Mammary epithelial cell (primary cell): ENCODE measurements at regions not wholly inside any gene's neighbourhood (a gene's known extent, or its start where the extent isn't known, plus 50 kb on each side); places are given as distances from the start of the nearest gene placed in this dataset.
A peak's percentile ranks its signal among the peaks of the same experiment; 100 is the strongest.

Experiments used
- EZH2 ChIP-seq: IDR thresholded peaks from 2 replicates; pipeline ENCODE4 v1.6.1; 2012; ENCODE audit warnings: low read length, inconsistent platforms, borderline replicate concordance
- TF ChIP-seq, protein P1 (sequence below), 2 donors: IDR thresholded peaks in 1 of 2; conservative IDR thresholded peaks in 1 of 2; 2 replicates each; pipeline ENCODE4 v1.5.1; 2011 to 2012; ENCODE audit warnings: inconsistent platforms in 2 of 2, low read length in 2 of 2, mild to moderate bottlenecking in 2 of 2, control low read depth in 1 of 2, low read depth in 1 of 2; ENCODE audit not compliant: insufficient read depth in 1 of 2; ENCODE audit errors: extremely low read depth in 1 of 2

GRCh38 chr13:42660333-42660965 is 86.5 kb downstream of the TNFSF11 start:
- no peak for TF ChIP-seq EZH2
- TF ChIP-seq, protein P1, sequence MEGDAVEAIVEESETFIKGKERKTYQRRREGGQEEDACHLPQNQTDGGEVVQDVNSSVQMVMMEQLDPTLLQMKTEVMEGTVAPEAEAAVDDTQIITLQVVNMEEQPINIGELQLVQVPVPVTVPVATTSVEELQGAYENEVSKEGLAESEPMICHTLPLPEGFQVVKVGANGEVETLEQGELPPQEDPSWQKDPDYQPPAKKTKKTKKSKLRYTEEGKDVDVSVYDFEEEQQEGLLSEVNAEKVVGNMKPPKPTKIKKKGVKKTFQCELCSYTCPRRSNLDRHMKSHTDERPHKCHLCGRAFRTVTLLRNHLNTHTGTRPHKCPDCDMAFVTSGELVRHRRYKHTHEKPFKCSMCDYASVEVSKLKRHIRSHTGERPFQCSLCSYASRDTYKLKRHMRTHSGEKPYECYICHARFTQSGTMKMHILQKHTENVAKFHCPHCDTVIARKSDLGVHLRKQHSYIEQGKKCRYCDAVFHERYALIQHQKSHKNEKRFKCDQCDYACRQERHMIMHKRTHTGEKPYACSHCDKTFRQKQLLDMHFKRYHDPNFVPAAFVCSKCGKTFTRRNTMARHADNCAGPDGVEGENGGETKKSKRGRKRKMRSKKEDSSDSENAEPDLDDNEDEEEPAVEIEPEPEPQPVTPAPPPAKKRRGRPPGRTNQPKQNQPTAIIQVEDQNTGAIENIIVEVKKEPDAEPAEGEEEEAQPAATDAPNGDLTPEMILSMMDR (conservative IDR thresholded peaks at IDR 0.05 in 1 of 2, IDR thresholded peaks at IDR 0.05 in 1 of 2; ENCODE audit: extremely low read depth in 1 of 2, insufficient read depth in 1 of 2, low read depth in 1 of 2, low read length in 2 of 2) = peak; percentile 32 to 49
